Esophagus muscularis mucosa (tissue), 4 donors: ENCODE measurements at regions not wholly inside any gene's neighbourhood (a gene's known extent, or its start where the extent isn't known, plus 50 kb on each side); places are given as distances from the start of the nearest gene placed in this dataset.

Experiments used
- DNase-seq: peaks from one replicate; pipeline ENCODE4 v3.0.0-alpha.2; 2017; ENCODE audit errors: extremely low spot score
- H3K27ac ChIP-seq, 4 donors: fragments of 200-600 bp; sonication (generic); replicated peaks in 1 of 4; 1 replicate in 3 of 4; 2 replicates in 1 of 4; pipeline ENCODE4 v1.5.1; 2016 to 2019; ENCODE audit warnings: mild to moderate bottlenecking in 1 of 4
- H3K27me3 ChIP-seq, 4 donors: fragments of 200-600 bp; sonication (generic); one replicate each; pipeline versions ENCODE4 v1.5.1 to v1.6.0; 2016 to 2019
- H3K36me3 ChIP-seq, 4 donors: fragments of 200-600 bp; sonication (generic); one replicate each; pipeline ENCODE4 v1.5.1; 2016 to 2019
- H3K4me1 ChIP-seq, 4 donors: fragments of 200-600 bp; sonication (generic); one replicate each; pipeline ENCODE4 v1.5.1; 2016 to 2019
- H3K4me3 ChIP-seq, 4 donors: fragments of 200-600 bp; sonication (generic); 1 replicate in 2 of 4; 2 replicates in 2 of 4; pipeline ENCODE4 v1.5.1; 2016 to 2019; ENCODE audit warnings: mild to moderate bottlenecking in 4 of 4, moderate library complexity in 1 of 4
- H3K9me3 ChIP-seq, 4 donors: fragments of 200-600 bp; sonication (generic); 1 replicate in 3 of 4; 2 replicates in 1 of 4; pipeline ENCODE4 v1.5.1; 2016 to 2019
- CTCF ChIP-seq, 3 experiments: fragments of 200-600 bp in 2 of 3; fragments of 450-650 bp in 1 of 3; sonication (generic) in 2 of 3; IDR thresholded peaks; one replicate each; pipeline ENCODE4 v1.5.1; 2017 to 2019; ENCODE audit warnings: antibody characterized with exemption in 3 of 3, mild to moderate bottlenecking in 2 of 3, moderate library complexity in 1 of 3
- EP300 ChIP-seq: sonication (generic); formaldehyde crosslinking; IDR thresholded peaks from one replicate; pipeline ENCODE4 v1.6.1; 2017; ENCODE audit warnings: antibody characterized with exemption
- POLR2A ChIP-seq: fragments of 450-650 bp; IDR thresholded peaks from one replicate; pipeline ENCODE4 v1.6.1; 2017; ENCODE audit warnings: antibody characterized with exemption, moderate library complexity, mild to moderate bottlenecking, low read depth
- POLR2AphosphoS5 ChIP-seq, 2 donors: sonication (generic); formaldehyde crosslinking; IDR thresholded peaks; one replicate each; pipeline ENCODE4 v1.6.1; 2017; ENCODE audit warnings: antibody characterized with exemption in 2 of 2
- WGBS: methylation state at CpG from one replicate; pipeline ENCODE4 v1.1.5; 2018; 5-methylcytosine and 5-hydroxymethylcytosine counted together
- intact Hi-C: fragments of 100-400 bp; cut with DNase I; formaldehyde crosslinking; loops from one replicate; pipeline ENCODE4 v1.15.1; 2023

GRCh38 chr11:15764948-15765347 is 591.4 kb downstream of the SOX6 start:
- no peak overlapping the region for H3K4me3 ChIP-seq
- no peaks in the 10 kb centered on the region for H3K4me1 ChIP-seq
- H3K27ac ChIP-seq = no peak overlapping the region
- H3K27me3 ChIP-seq = no peaks in the 10 kb centered on the region
- WGBS = 100% methylated on average over 1 of the region's 1 CpG
- no peaks in the 10 kb centered on the region for H3K9me3 ChIP-seq
- TF ChIP-seq EP300 (no peak), CTCF (IDR thresholded peaks at IDR 0.05) (no peak), POLR2A (no peak), POLR2AphosphoS5 (IDR thresholded peaks at IDR 0.05) (no peak)
- intact Hi-C loops = no loop called here
- DNase-seq = peak; percentile 74
- no peaks in the 10 kb centered on the region for H3K36me3 ChIP-seq

DNA sequence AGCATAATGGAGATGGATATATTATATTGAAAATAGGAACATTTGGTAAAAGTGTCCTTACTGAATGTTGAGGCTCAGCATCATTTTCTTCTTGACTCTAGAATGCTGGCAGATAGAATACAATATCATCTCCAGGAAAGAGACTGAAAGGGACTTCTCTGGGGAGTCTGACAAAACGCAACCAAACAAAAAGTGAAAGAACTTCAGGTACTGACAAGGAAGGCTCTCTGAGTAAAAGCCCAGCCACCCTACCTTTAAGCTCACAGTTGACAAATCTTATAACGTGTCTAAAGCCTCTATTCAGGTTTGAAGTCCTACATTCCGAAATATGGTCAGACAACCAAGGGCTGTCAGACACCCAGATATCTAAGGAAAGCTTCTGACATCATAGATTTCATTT is 590.8 kb downstream of the SOX6 start:
- 83% methylated on average over 3 of the region's 3 CpGs for WGBS

GRCh38 chr11:15768321-15768720 is 588.0 kb downstream of the SOX6 start:
- Histone ChIP-seq H3K4me3 (no peak overlapping the region), H3K27me3 (no peaks in the 10 kb centered on the region), H3K9me3 (no peaks in the 10 kb centered on the region), H3K27ac (no peak overlapping the region), H3K36me3 (no peaks in the 10 kb centered on the region), H3K4me1 (no peaks in the 10 kb centered on the region)
- peak; percentile 62 for DNase-seq
- TF ChIP-seq POLR2A = no peak
- no peak for TF ChIP-seq POLR2AphosphoS5 (IDR thresholded peaks at IDR 0.05)
- TF ChIP-seq EP300 = no peak
- TF ChIP-seq CTCF (IDR thresholded peaks at IDR 0.05) = no peak
- WGBS = 95% methylated on average over 5 of the region's 5 CpGs
- intact Hi-C loops = no loop called here

More for the DNA sequence above, 590.8 kb downstream of the SOX6 start:
- DNase-seq = no peak
- Histone ChIP-seq H3K9me3 (no peaks in the 10 kb centered on the region), H3K27me3 (no peaks in the 10 kb centered on the region), H3K4me3 (no peak overlapping the region), H3K4me1 (no peaks in the 10 kb centered on the region), H3K36me3 (no peaks in the 10 kb centered on the region), H3K27ac (no peak overlapping the region)
- intact Hi-C loops = no loop called here
- TF ChIP-seq POLR2A (no peak), CTCF (IDR thresholded peaks at IDR 0.05) (no peak), POLR2AphosphoS5 (IDR thresholded peaks at IDR 0.05) (no peak), EP300 (no peak)

- intact Hi-C loops = no loop called here
- Histone ChIP-seq H3K27ac (no peak overlapping the region), H3K4me1 (peaks cover 0 to 4% (median 1%) of the 10 kb centered on the region in 4 donors), H3K4me3 (no peak overlapping the region), H3K9me3 (no peaks in the 10 kb centered on the region), H3K27me3 (no peaks in the 10 kb centered on the region), H3K36me3 (no peaks in the 10 kb centered on the region)
- DNase-seq = no peak
- 96% methylated on average over 3 of the region's 3 CpGs for WGBS
- TF ChIP-seq POLR2AphosphoS5 (IDR thresholded peaks at IDR 0.05) = no peak
- no peak for TF ChIP-seq EP300
- TF ChIP-seq CTCF (IDR thresholded peaks at IDR 0.05) = no peak
- no peak for TF ChIP-seq POLR2A
These were observed 587.1 kb downstream of the SOX6 start for GRCh38 chr11:15769203-15769602.

DNA sequence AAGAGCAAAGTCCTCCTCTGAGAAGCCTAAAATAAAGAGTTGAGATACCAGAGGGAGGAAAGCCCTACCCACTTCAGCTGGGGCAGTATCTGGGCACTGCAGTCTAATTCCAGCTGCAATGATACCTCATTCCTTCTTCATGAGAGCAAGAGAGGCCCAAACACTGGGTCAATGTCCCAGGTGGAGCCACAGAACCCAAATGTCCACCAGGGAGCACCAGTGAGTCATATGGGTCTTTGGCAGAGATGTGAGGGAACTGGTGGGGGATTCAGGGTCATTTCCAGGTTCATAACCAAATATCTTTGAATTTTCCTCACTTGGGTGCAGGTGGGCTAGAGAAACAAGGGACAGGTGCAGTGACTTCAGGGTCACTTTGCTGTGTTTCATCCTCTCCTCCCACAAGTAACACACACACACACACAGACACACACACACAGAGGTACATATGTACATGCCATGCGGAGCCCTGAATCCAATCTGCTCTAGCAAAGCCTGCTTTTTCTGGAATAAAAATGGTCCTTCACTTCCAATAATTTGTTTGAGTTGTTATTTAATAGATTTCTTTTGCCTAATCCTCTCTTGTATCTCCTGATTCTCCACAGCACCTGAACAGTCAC is 585.4 kb downstream of the SOX6 start:
- no peak overlapping the region for H3K27ac ChIP-seq
- peaks cover 4 to 16% (median 14%) of the 10 kb centered on the region in 4 donors for H3K4me1 ChIP-seq
- TF ChIP-seq CTCF (IDR thresholded peaks at IDR 0.05) (peak; percentile 16 to 47 (median 24)), POLR2AphosphoS5 (IDR thresholded peaks at IDR 0.05) (no peak)
- no peaks in the 10 kb centered on the region for H3K27me3 ChIP-seq
- H3K4me3 ChIP-seq = no peak overlapping the region
- intact Hi-C loops = no loop called here
- no peaks in the 10 kb centered on the region for H3K9me3 ChIP-seq
- no peak for DNase-seq
- WGBS = 93% methylated on average over 1 of the region's 1 CpG
- H3K36me3 ChIP-seq = no peaks in the 10 kb centered on the region
